OCI-LY7 (cell line): ENCODE measurements at regions not wholly inside any gene's neighbourhood (a gene's known extent, or its start where the extent isn't known, plus 50 kb on each side); places are given as distances from the start of the nearest gene placed in this dataset.

ENCODE experiments used
- CTCF ChIP-seq: fragments of 200-600 bp; sonication (generic); conservative IDR thresholded peaks from 2 replicates; pipeline ENCODE4 v1.5.1; 2014; ENCODE audit warnings: mild to moderate bottlenecking, antibody characterized with exemption, low read length, moderate library complexity, mixed read lengths
- EZH2phosphoT487 ChIP-seq: fragments of 200-600 bp; sonication (generic); IDR thresholded peaks from 2 replicates; pipeline ENCODE4 v1.6.1; 2018; ENCODE audit warnings: low read depth, borderline replicate concordance, mild to moderate bottlenecking, mixed run types, antibody characterized with exemption, low read length, moderate library complexity, mixed read lengths

GRCh38 chr6:88548891-88549505 is 382.9 kb upstream of the CNR1 start:
- TF ChIP-seq EZH2phosphoT487, result no peak
- TF ChIP-seq CTCF, result no peak
